IPS DF 4.7 (cell line): ENCODE measurements at regions not wholly inside any gene's neighbourhood (a gene's known extent, or its start where the extent isn't known, plus 50 kb on each side); places are given as distances from the start of the nearest gene placed in this dataset.
"Not testable (repeated sequence)": the region's sequence is repeated elsewhere in the genome, so short reads cannot be mapped to it uniquely, and the experiment has no call there.

ENCODE experiments used
- DNase-seq: peaks from one replicate; pipeline ENCODE4 v3.0.0-alpha.2; 2013; ENCODE audit warnings: low spot score; ENCODE audit errors: extremely low read depth

- DNase-seq, result no peak
Measured at GRCh38 chr7:119555788-119556187, 717.2 kb upstream of the KCND2 start.

DNA sequence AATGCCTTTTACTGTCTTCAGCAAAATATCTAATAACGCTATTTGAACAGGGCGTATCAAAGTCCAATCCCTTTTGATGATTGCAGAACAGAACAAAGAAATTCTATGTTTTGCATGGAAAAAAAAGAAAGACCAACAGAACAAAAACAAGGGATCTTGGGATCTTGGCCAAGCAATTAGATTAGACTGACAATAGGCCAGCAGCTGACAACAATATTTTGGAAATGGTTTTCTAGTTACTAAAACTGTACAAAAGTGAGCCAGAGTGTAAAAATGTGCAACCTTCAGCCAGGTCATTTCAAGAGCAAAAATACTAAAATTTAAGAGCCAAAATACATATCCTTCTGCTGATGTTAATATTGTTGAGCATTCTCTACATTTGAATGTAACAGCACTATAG, 716.5 kb upstream of the KCND2 start:
- DNase-seq, result no peak

GRCh38 chr7:119561751-119562150, 711.2 kb upstream of the KCND2 start:
- no peak for DNase-seq

- no peak for DNase-seq
Measured at GRCh38 chr7:119562839-119563238, 710.1 kb upstream of the KCND2 start.

GRCh38 chr7:119571666-119572065, 701.3 kb upstream of the KCND2 start:
- DNase-seq, result no peak

DNA sequence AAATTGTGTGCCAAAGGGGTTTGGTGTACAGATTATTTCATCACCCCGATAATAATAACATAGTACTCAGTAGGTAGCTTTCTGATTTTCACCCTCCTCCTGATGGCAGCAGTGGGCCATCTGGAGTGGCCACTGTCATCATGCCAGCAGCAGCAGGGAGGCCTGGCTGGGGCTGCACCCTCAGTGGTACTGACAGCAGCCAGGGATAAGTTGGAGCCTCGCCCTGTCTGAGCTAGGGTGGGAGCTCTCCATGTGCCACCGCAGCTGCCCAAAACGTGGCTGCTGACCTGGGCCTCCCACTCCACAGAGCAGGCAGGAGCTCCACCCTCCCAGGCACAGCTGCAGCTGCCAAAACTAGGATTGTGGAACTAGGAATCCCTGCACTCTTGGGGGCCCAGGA, 700.8 kb upstream of the KCND2 start:
- no peak for DNase-seq

DNA sequence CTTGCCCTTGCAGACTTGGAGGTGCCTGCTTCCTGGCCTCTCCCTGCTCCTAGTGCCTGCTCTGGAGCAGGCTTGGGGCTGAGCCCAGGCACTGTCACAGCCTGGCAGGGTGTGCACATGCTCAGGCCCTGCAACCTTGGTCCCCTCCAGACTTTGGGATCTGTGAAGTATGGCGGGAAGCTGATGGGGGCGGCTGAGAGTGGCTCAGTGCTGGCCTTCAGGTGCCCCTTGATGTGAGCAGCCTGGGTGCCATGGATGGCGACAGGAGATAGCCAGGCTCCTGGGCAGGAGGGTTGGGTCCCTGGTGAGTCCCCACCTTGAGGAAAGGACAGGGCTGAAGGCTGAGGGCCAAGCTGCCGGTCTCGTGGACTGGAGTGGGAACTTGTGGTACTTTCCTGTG, 700.4 kb upstream of the KCND2 start:
- no peak for DNase-seq

- DNase-seq, result no peak
Measured at GRCh38 chr7:119578116-119578515, 694.9 kb upstream of the KCND2 start.

GRCh38 chr7:119594956-119595355, 678.0 kb upstream of the KCND2 start:
- DNase-seq, result peak; percentile 78

- no peak for DNase-seq
Measured at GRCh38 chr7:119596651-119597050, 676.3 kb upstream of the KCND2 start.

- no peak for DNase-seq
Measured at GRCh38 chr7:119606297-119606696, 666.7 kb upstream of the KCND2 start.

GRCh38 chr7:119620769-119621168, 652.2 kb upstream of the KCND2 start:
- no peak for DNase-seq

DNA sequence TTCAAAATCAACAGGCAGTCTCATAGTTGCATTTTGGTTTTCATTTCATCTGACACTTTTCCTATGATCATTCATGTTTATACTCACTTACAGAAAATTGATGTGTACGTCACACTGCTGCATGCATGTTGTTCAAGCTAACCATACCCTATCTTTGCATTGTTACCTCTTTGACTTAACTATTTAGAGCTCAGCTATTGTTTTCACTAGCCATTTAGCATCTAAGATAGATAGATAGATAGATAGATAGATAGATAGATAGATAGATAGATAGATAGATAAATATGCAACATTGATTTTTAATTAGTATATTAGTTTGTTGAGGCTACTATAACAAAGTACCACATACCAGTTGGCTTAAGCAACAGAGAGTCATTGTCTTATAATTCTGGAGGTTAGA, 649.5 kb upstream of the KCND2 start:
- no peak for DNase-seq

DNA sequence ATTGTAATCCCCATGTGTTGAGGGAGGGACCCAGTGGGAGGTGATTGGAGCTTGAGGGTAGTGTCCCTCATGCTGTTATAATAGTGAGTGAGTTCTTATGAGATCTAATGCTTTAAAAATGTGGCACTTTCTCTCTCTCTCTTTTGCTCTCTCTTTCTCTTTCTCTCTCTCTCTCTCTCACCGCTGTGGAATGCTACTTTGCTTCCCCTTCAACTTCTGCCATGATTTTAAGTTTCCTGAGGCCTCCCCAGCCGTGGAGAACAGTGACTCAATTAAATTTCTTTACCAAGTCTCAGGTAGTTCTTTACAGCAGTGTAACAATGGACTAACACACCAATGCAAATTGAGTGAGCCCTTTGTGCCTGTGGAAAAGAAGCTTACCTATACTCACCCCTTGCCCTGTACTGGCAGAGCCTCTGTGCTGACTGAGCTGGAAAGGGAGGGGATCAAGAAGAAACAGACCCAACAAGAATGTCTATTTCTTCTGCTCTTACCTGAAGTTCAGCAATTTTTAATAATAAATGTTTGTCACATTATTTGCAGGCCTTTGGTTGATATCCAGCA, 642.5 kb upstream of the KCND2 start:
- DNase-seq, result no peak

GRCh38 chr7:119633812-119634211, 639.2 kb upstream of the KCND2 start:
- DNase-seq, result not testable (repeated sequence)

- DNase-seq, result no peak
Measured at GRCh38 chr7:119640326-119640725, 632.6 kb upstream of the KCND2 start.

- DNase-seq, result no peak
Measured at GRCh38 chr7:119640861-119641260, 632.1 kb upstream of the KCND2 start.

GRCh38 chr7:119643558-119643957, 629.4 kb upstream of the KCND2 start:
- DNase-seq, result no peak

- no peak for DNase-seq
Measured at GRCh38 chr7:119647286-119647685, 625.7 kb upstream of the KCND2 start.

- DNase-seq, result not testable (repeated sequence)
Measured at GRCh38 chr7:119648752-119649151, 624.2 kb upstream of the KCND2 start.

DNA sequence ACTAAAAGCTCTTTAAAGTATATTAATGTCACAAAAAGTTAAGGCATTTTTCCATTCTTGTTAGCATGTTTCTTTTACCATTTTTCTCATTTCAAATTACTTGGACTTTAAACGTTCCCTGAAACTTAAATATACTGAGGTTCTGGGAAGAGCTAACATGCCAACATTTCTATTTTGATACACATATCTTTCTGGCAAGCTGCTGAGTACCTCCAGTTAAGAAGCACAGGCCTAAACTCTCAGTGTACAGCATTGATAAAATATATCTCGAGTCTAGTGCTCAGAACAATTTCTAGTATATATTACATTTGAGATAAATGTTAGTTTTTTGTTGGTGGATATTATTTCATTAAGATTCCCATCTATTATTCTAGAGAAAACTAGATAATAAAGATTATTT, 612.9 kb upstream of the KCND2 start:
- DNase-seq, result no peak

DNA sequence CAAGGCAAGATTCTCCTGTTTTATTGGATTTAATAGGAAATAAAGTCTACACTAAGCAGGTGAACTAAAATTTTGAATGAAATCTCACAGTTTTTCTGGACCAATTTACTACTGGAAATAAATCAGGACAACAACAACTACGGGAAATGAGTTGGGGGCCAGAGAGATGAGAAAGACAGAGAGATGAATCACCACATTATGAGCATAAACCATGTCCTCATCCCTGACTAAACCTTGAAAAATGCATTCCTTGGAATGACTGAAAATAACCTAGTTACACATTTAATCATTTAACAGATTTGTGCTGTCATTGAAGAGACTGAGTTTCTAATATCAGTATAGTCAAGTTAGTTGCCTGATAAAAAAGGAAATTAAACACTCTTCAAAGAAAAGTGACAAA, 608.4 kb upstream of the KCND2 start:
- no peak for DNase-seq

GRCh38 chr7:119665796-119666195, 607.2 kb upstream of the KCND2 start:
- no peak for DNase-seq

DNA sequence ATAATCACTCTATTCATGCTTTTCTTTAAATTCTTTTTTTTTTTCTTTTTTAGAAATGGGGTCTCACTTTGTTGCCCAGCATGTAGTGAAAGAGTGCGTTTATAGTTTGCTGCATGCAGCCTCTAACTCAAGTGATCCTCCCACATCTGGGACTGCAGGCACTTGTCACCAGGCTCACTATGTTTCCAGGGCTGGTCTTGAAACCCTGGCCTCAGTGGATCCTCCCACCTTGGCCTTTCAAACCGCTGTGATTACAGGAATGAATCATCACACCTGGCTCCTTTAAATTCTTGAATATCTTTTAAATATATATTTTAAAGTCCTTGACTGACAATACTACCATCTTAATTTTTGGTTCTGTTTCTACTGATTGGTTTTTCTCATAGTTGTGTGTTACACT, 591.6 kb upstream of the KCND2 start:
- no peak for DNase-seq
